RWPE1 (cell line): ENCODE measurements at regions not wholly inside any gene's neighbourhood (a gene's known extent, or its start where the extent isn't known, plus 50 kb on each side); places are given as distances from the start of the nearest gene placed in this dataset.

Experiments used
- CTCF ChIA-PET: fragments of 350-600 bp; sonication (Branson Sonifier 250); formaldehyde crosslinking; extraction: SDS; loops from one replicate; lab custom pipeline; 2021; lab: Yijun Ruan, JAX
- POLR2A ChIA-PET: fragments of 400-600 bp; formaldehyde crosslinking; extraction: SDS; loops from one replicate; lab custom pipeline; 2020; ENCODE audit warnings: antibody characterized with exemption; ENCODE audit not compliant: low non-redundant PET; lab: Yijun Ruan, JAX
- DNase-seq: peaks from one replicate; pipeline ENCODE4 v3.0.0; 2012; ENCODE audit warnings: low spot score
- H3K27ac ChIP-seq: fragments of 450-650 bp; 2 replicates; pipeline ENCODE4 v1.5.1; 2017
- CTCF ChIP-seq: fragments of 450-650 bp; conservative IDR thresholded peaks from 2 replicates; pipeline ENCODE4 v1.5.1; 2017; ENCODE audit warnings: low read depth, mild to moderate bottlenecking

GRCh38 chr5:45017568-45017967 lies 208.8 kb downstream of the MRPS30 start:
- no peak overlapping the region for H3K27ac ChIP-seq
- no peak for TF ChIP-seq CTCF
- CTCF ChIA-PET, result no interaction called here
- DNase-seq, result no peak
- POLR2A ChIA-PET, result no interaction called here

GRCh38 chr5:45029553-45029952 lies 220.8 kb downstream of the MRPS30 start:
- no peak overlapping the region for H3K27ac ChIP-seq
- TF ChIP-seq CTCF, result no peak
- CTCF ChIA-PET, result interaction anchor here (0.6 kb wide), 1 partner anchor 15 kb away, joined by 3 read pairs; no protein-coding TSS in a partner anchor
- DNase-seq, result no peak
- POLR2A ChIA-PET, result no interaction called here

- no peak for TF ChIP-seq CTCF
- POLR2A ChIA-PET, result no interaction called here
- CTCF ChIA-PET, result no interaction called here
Observed at GRCh38 chr5:45035991-45036390, 227.2 kb downstream of the MRPS30 start.

GRCh38 chr5:45037927-45038326 lies 229.2 kb downstream of the MRPS30 start:
- no peak overlapping the region for H3K27ac ChIP-seq
- ChIA-PET CTCF (interaction anchor here (0.5 to 2.4 kb wide), 11 partner anchors 12 to 813 kb away, joined by 3 to 11 read pairs (median 3); no protein-coding TSS in a partner anchor), POLR2A (no interaction called here)
- no peak for TF ChIP-seq CTCF
- no peak for DNase-seq

More at GRCh38 chr5:45035991-45036390, 227.2 kb downstream of the MRPS30 start:
- H3K27ac ChIP-seq, result no peak overlapping the region
- DNase-seq, result no peak

- CTCF ChIA-PET, result interaction anchor here (0.5 to 2.4 kb wide), 12 partner anchors 11 to 736 kb away, joined by 3 to 11 read pairs (median 3); no protein-coding TSS in a partner anchor
- peak; percentile 34 for DNase-seq
- no peak overlapping the region for H3K27ac ChIP-seq
- TF ChIP-seq CTCF, result peak; percentile 86
- POLR2A ChIA-PET, result no interaction called here
Observed at GRCh38 chr5:45038366-45038987, 229.7 kb downstream of the MRPS30 start.

- no peak overlapping the region for H3K27ac ChIP-seq
- no peak for DNase-seq
- TF ChIP-seq CTCF, result no peak
- CTCF ChIA-PET, result no interaction called here
- POLR2A ChIA-PET, result no interaction called here
Observed at GRCh38 chr5:45042283-45042682, 233.5 kb downstream of the MRPS30 start.
